Vagina (tissue), 2 donors: ENCODE measurements at regions not wholly inside any gene's neighbourhood (a gene's known extent, or its start where the extent isn't known, plus 50 kb on each side); places are given as distances from the start of the nearest gene placed in this dataset.

ENCODE experiments used
- POLR2A ChIP-seq, 2 donors: fragments of 450-650 bp; IDR thresholded peaks; one replicate each; pipeline ENCODE4 v1.6.1; 2017; ENCODE audit warnings: antibody characterized with exemption in 2 of 2, mild to moderate bottlenecking in 2 of 2, moderate library complexity in 2 of 2
- POLR2AphosphoS5 ChIP-seq, 2 donors: sonication (generic); formaldehyde crosslinking; IDR thresholded peaks; one replicate each; pipeline ENCODE4 v1.9.0; 2017; ENCODE audit warnings: antibody characterized with exemption in 2 of 2, mild to moderate bottlenecking in 2 of 2, low read depth in 1 of 2; ENCODE audit not compliant: insufficient read depth in 1 of 2
- TF ChIP-seq, protein P1 (sequence below), 3 experiments: fragments of 450-650 bp in 2 of 3; fragments of 200-600 bp in 1 of 3; sonication (generic) in 1 of 3; IDR thresholded peaks; one replicate each; pipeline ENCODE4 v1.5.1; 2017 to 2019; ENCODE audit warnings: antibody characterized with exemption in 3 of 3, mild to moderate bottlenecking in 2 of 3, moderate library complexity in 2 of 3

DNA sequence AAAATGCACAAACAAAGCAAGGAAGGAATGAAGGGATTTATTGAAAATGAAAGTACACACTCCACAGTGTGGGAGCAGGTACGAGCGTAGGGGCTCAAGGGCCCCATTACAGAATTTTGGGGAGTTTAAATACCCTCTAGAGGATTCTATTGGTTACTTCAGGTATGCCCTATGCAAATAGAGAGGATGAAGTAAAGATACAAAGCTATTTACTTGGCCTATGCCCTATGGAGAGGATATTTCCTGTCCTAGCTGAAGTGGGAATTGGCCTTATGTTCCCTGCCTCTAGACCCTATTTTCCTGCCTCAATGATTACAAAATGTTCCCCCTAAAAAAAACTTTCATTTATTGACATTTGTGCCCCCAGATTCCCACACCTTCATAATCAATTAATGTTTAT lies 59.7 kb upstream of the ASIP start:
- TF ChIP-seq, protein P1, sequence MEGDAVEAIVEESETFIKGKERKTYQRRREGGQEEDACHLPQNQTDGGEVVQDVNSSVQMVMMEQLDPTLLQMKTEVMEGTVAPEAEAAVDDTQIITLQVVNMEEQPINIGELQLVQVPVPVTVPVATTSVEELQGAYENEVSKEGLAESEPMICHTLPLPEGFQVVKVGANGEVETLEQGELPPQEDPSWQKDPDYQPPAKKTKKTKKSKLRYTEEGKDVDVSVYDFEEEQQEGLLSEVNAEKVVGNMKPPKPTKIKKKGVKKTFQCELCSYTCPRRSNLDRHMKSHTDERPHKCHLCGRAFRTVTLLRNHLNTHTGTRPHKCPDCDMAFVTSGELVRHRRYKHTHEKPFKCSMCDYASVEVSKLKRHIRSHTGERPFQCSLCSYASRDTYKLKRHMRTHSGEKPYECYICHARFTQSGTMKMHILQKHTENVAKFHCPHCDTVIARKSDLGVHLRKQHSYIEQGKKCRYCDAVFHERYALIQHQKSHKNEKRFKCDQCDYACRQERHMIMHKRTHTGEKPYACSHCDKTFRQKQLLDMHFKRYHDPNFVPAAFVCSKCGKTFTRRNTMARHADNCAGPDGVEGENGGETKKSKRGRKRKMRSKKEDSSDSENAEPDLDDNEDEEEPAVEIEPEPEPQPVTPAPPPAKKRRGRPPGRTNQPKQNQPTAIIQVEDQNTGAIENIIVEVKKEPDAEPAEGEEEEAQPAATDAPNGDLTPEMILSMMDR (IDR thresholded peaks at IDR 0.05), result no peak
- TF ChIP-seq POLR2A (IDR thresholded peaks at IDR 0.05) (no peak), POLR2AphosphoS5 (IDR thresholded peaks at IDR 0.05; ENCODE audit: insufficient read depth in 1 of 2, low read depth in 1 of 2) (no peak)
